ENCODE measurements at regions not wholly inside any gene's neighbourhood (a gene's known extent, or its start where the extent isn't known, plus 50 kb on each side); places are given as distances from the start of the nearest gene placed in this dataset.

DNA sequence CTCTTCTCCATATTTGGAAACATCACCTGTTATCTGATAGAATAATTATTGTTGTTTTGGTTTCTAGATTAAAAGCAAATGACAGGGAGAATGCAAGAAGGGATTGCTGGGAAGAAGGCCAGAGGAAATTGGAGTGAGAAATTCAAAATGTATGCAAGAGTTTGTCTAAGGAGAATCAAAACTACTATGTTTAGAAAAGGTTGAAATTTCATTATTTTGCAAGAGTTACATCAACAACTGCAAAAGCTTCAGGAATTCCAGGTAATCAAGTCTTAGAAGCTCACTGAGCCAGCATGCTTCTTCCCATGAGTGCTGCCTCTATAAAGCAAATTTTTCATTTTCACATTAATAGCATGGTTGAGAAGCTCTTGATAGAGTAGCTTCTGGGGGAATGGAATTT is 177.2 kb upstream of the GBE1 start:
- DNase-seq (ENCODE audit: missing footprints), result no peak
- intact Hi-C loops (cut with DNase I), result no loop called here
- no peak for ATAC-seq

DNA sequence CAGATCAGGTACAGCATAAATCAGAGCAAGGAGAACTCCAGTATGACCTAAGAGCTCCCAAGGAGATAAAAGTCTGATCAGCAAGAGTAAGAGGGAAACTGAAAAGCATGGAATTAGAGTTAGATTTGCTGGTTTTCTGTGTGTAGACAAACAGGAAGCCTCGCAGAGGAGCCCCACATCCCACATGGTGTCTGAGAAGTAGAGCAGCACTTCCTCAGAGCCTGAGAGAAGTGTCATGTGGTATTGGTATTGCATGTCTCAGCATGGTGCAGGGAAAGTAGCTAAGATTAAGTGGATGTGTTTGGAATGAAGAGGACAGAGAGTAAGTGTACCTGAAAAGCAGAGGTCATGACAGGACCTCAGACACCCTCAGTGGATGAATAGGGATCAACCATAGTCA is 175.4 kb upstream of the GBE1 start:
- DNase-seq (ENCODE audit: missing footprints) (peak; percentile 66), ATAC-seq (no peak)
- intact Hi-C loops (cut with DNase I), result no loop called here

DNA sequence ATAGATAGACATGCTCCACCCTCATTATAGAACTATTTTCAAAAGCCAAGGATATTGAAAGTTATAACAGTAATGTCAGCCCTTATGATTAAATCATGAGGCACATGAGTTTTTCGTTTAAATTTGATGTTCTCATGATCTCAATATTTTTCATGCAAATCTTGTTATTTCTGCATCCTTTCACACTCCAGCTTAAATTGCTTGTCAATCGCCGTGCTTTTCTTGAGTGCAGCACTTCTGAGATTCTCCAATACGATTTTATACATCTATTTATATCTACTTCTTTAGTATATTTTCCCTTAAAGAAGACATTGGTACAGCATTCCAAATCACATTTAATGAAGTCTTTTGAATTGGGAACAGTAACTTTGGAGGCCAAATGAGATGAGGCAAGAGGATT is 171.2 kb upstream of the GBE1 start:
- DNase-seq (ENCODE audit: missing footprints), result no peak
- no peak for ATAC-seq
- intact Hi-C loops (cut with DNase I), result no loop called here

DNA sequence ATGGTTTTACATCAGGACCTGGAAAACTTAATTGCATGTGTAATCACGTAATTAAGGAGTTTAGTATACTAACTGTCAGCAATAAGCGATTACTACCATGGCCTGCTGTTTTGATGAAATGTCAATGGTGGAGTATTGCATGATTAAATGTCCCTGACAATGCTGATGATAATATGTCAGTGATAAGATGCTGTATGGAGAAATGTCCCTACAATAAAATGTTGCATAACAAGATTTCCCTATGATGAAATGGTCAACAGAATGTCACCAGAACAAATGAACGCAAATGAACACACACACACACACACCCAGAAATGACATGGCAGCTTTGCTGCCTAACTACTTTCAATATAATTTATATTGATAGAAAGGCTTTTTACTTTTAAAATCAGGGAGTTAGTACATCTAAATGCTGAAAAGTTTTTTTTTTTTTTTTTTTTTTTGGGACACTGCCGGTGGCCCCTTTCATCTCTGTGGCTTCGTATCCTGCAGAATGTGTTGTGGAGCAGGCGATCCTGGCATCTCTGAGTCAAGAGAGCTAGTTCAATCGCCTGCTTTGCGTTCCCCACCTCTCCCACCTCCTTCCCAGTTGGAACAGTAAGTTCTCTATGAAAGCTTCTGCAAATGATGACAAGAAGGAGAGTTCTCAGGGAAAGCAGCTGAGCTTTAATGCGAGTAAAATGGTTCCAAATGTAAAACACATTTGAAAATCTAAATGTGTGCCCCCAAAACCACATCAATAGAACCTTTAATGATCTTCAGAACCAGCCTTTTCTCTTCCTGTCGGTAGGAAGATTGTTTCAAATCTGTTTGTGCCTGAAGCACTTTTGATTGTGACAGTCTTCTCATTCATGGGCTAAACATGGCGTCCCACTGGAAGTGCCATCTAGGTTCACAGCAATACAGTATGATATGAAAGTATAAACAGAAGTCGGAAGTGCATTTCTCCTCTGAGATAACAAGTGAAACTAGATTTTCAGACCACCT is 170.1 kb upstream of the GBE1 start:
- DNase-seq (ENCODE audit: missing footprints), result peak; percentile 48
- no peak for ATAC-seq
- intact Hi-C loops (cut with DNase I), result no loop called here

DNA sequence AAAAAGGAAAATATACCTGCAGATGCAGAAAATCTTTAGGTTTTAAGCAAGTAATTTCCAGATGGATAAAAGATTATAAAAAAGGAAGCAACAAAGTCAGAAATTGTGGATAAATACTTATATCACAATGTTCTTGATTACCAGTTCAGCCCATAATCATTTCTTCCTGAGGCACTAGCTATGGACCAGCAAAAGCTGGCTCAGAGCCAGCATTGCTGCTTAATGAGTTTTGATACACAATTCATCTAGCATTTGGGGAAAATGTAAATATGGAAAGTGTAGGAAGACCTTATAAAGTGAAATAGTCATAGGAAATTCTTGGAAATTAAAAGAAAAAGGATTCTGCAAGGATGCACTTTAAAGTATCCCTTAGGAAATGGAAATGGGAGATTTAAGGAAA is 168.3 kb upstream of the GBE1 start:
- no peak for ATAC-seq
- no peak for DNase-seq (ENCODE audit: missing footprints)

DNA sequence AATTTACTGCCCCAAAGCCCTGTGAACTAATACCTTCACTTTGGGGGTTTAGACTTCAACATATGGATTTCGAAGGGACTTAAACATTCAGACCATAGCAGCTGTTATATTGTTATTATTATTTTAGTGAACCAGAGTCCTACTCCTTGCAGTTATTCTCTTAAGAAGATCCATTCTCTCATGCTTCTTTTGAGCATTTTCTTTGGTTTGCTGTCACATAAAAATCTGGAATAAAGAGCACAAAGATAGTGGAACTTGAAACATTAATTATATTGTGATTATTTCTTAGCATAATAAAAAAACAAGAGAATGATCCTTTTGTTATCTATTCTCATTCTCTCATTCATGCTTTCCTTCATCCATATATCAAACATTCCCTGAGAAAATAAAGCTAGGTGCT is 166.4 kb upstream of the GBE1 start:
- ATAC-seq (no peak), DNase-seq (ENCODE audit: missing footprints) (no peak)
- intact Hi-C loops (cut with DNase I), result no loop called here

More for the DNA sequence above, 168.3 kb upstream of the GBE1 start:
- intact Hi-C loops (cut with DNase I), result no loop called here

DNA sequence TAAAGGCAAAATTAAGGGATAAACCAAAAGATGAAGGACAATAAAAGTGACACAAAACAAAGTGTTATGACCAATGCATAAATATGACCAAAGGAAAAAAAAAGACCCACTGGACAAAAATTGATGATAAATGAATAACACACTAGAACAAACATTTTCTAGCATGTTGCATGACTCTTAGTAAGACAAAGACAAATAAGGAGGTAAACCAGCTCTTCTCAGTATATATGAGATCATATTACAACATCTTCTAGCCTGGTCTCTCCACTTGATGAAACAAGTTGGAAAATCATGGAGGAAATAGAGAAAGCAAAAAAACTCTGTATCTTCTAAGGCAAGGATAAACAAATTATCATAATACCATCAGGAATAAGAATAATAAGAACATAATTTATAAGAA is 163.9 kb upstream of the GBE1 start:
- DNase-seq (ENCODE audit: missing footprints) (no peak), ATAC-seq (no peak)
- intact Hi-C loops (cut with DNase I), result no loop called here

DNA sequence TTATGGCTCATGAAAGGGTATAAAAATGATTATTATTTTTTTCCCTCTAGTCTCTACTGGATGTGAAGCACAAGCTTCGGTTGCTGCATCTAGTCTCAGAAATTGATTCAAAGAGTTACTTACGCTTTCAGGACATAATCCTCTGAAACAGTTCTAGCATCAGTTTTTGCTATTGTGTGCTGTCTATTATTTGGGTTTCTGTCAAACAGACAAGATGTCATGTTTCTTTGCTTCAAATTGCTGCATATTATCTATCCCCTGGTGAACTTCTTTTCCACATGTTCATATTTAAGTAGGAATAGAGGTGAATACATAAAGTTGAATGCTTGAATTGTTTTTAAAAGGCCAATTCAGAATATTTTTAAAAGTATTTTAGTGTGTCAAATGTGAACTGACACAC is 161.6 kb upstream of the GBE1 start:
- ATAC-seq (no peak), DNase-seq (ENCODE audit: missing footprints) (no peak)
- intact Hi-C loops (cut with DNase I), result no loop called here

DNA sequence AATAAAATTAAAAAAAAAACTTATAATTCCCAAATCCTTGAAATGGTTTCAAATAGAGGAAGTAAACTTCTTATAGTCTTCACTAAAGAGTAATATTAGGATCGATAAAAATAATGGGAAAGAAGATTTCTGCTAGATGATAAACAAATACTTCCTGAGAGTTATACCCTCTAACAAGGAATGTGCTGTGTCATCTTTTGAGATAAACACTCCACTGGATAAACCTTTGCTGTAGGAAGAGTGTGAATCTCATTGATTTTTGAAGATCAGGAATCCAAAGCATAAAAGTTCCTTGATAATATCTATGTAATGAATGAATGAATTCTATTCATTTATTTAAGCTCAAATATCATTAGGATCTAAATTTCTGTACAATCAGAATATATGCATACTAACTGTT is 161.0 kb upstream of the GBE1 start:
- DNase-seq (ENCODE audit: missing footprints), result no peak
- intact Hi-C loops (cut with DNase I), result no loop called here
- no peak for ATAC-seq

DNA sequence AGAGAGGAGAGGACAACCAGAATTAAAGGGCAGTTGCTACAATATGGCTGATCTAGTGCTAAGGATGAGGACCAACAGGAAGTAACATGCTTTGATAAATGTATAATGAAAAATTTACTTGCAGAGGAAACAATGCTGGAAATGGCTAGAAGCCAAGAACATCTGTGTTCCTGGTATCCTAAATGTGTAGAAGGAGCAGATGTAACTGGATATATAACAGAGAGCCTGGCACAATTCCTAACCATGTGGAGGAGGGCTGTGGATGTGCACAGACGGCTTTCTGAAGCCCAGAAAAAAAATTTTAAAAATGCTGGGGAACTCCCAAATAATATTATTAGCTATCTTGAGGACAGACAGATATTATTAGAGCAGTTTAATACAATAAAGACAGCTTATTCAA is 159.4 kb upstream of the GBE1 start:
- DNase-seq (ENCODE audit: missing footprints) (no peak), ATAC-seq (no peak)
- intact Hi-C loops (cut with DNase I), result no loop called here

DNA sequence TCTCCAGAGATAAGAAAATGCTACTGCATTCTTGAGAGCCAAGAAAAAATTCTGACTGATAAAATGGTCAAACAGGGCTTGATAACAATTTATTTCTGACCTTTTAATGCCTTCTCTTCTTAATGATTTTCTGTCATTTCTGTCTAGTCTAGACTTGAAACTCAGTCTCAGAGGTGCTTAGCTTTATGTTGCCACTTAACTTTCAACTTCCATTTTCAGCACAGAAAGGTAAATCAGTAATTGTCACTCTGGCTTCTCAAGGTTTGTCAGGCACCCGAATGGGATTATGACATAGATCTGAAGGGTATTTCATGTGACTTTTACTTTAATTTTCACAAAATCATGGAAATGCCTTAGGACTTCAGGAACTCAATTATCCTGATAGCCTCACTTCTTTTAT is 155.4 kb upstream of the GBE1 start:
- ATAC-seq, result no peak
- intact Hi-C loops (cut with DNase I), result loop anchor here (10.0 kb wide), 2 partner anchors 218 to 242 kb away; no protein-coding TSS in a partner anchor

DNA sequence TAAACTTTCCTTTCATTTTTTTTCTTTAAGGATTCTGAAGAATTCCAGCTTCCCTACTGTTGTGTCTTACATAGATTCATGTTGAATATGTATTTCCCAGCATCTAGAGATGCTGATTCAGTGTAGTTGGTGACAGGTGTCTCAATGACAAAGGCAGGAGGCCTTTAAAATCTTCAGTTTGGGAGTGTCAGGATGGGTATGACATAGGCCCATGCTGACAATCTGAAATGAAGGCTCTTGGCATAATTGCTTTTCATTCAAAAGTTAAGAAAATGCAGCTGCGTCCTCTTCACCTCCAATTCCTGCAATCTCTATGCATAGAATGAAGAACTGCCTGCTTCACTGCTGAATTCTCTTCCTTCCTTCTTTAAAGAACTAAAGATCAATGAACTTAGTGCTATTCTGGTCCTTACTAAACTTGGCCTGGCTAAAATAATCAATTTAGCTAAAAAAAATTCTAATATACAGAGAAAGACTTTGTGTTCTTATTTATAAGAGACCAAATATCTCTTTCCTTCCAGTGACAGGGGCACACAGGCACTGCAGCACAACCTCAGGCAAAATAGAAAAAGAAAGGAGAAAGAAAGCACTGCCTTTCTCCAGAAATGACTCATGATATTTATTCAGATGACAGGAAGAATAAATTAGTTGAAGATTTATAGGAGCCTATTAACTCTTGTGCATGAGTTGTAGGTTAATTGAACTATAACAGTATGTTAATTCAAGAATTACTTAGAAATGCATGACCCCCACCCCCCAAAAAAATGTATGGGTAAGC is 152.6 kb upstream of the GBE1 start:
- ATAC-seq (no peak), DNase-seq (ENCODE audit: missing footprints) (no peak)
- intact Hi-C loops (cut with DNase I), result loop anchor here (10.0 kb wide), 2 partner anchors 221 to 239 kb away; no protein-coding TSS in a partner anchor

More for the DNA sequence above, 155.4 kb upstream of the GBE1 start:
- no peak for DNase-seq (ENCODE audit: missing footprints)

DNA sequence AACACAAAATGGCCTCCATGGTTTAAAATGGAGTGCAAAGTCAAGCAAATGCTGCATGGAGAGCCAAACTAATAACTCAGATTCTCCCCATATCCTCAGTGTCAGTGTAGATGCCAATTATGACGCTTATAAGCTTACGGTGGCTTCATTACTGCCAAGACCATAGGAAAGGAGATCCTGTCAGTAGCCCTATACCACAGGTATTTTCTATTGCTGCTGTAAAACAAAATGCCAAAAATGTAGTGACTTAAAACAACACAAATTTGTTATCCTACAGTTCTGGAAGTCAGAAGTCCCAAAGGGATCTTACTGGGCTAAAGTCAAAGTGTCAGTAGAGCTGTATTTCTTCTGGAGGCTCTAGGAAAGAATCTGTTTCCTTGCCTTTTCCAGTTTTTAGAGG is 149.8 kb upstream of the GBE1 start:
- DNase-seq (ENCODE audit: missing footprints), result no peak

DNA sequence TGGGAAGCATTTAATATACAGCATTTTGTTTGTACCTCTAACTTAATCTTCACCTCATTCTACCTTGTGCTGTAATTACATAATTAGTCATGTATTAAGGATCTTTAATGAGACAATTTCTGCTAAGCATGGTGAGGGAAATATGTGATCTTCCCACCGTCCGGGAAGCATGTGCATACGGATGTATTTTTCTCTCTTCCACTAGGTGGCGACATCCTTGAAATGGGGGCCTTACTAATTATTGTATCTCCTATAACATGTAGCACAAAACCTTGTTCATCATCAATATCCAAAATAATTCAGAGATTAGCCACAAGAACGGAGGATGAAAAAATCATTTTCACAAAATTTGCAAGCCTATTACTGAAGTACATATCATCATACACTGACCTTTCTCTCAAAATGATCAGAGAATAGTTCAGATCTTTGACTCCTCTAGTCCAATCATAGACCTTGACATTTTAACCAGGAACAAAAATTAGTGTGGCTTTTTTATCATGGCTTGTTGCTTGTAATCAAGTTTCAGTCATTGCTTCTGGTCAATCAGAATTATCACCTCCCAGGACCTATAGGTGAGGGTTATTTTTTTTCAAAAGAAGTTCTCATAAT is 148.9 kb upstream of the GBE1 start:
- no peak for DNase-seq (ENCODE audit: missing footprints)
- ATAC-seq, result peak; percentile 56

More for the DNA sequence above, 149.8 kb upstream of the GBE1 start:
- intact Hi-C loops (cut with DNase I), result loop anchor here (10.0 kb wide), 2 partner anchors 224 to 236 kb away; no protein-coding TSS in a partner anchor
- no peak for ATAC-seq

DNA sequence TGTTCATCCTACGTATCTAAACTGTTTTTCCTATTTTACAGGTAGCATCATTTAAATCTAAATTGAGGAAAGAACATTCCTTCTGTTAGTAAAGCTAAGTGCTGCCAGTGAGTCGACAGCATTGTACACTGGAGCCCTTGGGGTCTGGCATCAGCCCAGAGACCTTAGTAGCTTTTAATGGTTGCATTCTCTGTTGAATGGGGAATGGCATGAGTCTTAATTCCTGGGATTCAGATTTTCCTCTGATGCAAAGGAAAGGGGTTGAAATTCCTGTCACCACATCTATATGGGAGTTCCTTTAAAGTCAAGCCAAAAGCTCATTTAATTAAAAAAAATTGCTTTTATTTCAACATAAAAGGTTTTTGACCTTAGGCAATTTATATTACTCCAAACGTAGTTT is 148.4 kb upstream of the GBE1 start:
- intact Hi-C loops (cut with DNase I), result loop anchor here (10.0 kb wide), 2 partner anchors 225 to 235 kb away; no protein-coding TSS in a partner anchor
- DNase-seq (ENCODE audit: missing footprints), result no peak
- ATAC-seq, result no peak

More for the DNA sequence above, 148.9 kb upstream of the GBE1 start:
- intact Hi-C loops (cut with DNase I), result loop anchor here (10.0 kb wide), 2 partner anchors 224 to 236 kb away; no protein-coding TSS in a partner anchor

DNA sequence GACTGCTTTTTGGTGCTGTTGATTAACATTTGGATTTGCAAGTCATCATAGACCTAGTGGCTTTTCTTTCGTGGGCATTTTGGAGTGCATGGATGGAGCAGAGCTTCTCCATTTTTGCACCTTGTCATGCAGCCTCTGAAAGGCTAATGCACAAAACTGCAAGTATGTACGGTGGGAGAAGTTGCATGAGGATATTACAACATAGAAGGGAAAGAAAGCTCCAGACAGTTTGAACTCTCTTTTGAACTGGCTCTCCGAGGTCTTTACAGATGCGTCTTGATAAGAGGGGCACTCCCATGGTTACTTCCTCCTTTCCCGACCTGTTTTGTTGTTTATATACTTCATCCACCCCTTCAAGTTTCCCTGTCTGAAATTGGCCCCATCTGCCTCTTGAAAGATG is 147.1 kb upstream of the GBE1 start:
- ATAC-seq, result no peak
- intact Hi-C loops (cut with DNase I), result no loop called here
- DNase-seq (ENCODE audit: missing footprints), result no peak

DNA sequence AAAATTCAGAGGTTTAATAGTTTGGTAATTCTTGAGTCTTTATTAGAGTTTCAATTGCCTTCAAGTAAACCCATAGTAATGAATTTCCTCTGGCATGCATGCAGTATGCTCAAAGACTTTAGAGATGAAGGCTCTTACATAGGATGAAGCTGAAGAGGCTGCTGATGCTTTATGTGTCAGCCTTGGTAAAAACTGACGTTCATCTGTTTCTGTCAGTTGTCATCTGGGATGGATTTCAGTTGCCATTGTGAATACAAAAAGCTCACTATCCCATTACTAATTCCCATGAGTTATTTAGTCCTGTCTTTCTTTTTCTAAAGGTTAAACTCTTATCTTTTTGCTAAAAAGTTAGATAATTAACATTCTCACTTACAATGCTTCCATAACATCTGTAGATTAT is 136.9 kb upstream of the GBE1 start:
- no peak for ATAC-seq
- intact Hi-C loops (cut with DNase I), result no loop called here
- DNase-seq (ENCODE audit: missing footprints), result no peak

DNA sequence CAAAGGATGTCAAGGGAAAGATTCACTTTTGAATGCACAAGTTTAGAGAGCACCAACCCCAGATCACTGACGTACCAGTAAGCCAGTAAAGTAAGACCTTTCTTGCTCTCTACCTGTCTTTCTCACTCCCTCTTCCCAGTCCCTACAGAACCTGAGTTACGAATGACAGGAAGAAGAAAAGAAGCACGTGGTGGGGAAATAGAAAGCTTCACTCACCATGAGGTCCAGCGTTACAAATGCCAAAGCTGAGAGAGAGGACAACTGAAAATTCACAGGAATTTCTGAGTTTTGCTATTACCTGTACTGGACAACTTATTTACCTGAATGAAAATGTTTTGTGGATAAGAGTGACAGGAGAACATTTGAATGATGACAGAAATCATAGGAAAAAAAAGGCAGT is 133.2 kb upstream of the GBE1 start:
- DNase-seq (ENCODE audit: missing footprints), result no peak
- intact Hi-C loops (cut with DNase I), result no loop called here
- no peak for ATAC-seq

All from Right ventricle myocardium inferior (tissue), 1 donor.